A673 (cell line): ENCODE measurements at regions not wholly inside any gene's neighbourhood (a gene's known extent, or its start where the extent isn't known, plus 50 kb on each side); places are given as distances from the start of the nearest gene placed in this dataset.

Source experiments
- BruUV-seq: library from RNA; stranded (reverse); fragments of 400-500 nt; replicated peaks from 2 replicates; lab custom pipeline; 2021; lab: Mats Ljungman, UMichigan
- CTCF ChIA-PET: fragments of 300-600 bp; sonication (Branson Sonifier 250); formaldehyde crosslinking; loops from one replicate; lab custom pipeline; 2022; ENCODE audit warnings: antibody characterized with exemption; lab: Charles Lee
- POLR2A ChIA-PET: fragments of 300-600 bp; sonication (Branson Sonifier 250); formaldehyde crosslinking; loops from one replicate; lab custom pipeline; 2022; ENCODE audit warnings: antibody characterized with exemption; ENCODE audit not compliant: low non-redundant PET; lab: Charles Lee
- DNase-seq: peaks from one replicate; pipeline ENCODE4 v3.0.0-alpha.2; 2015; ENCODE audit warnings: low spot score
- H3K27ac ChIP-seq: fragments of 200-600 bp; sonication (generic); 2 replicates; pipeline ENCODE4 v1.5.1; 2016; ENCODE audit warnings: mixed run types, low read depth, mild to moderate bottlenecking, mixed read lengths, antibody characterized with exemption, low read length; ENCODE audit not compliant: poor library complexity, severe bottlenecking
- H3K27me3 ChIP-seq: fragments of 200-600 bp; sonication (generic); replicated peaks from 2 replicates; pipeline ENCODE4 v1.6.1; 2017; ENCODE audit warnings: mixed run types, low read depth, mild to moderate bottlenecking, mixed read lengths, antibody characterized with exemption, low read length; ENCODE audit not compliant: insufficient read depth, poor library complexity
- H3K36me3 ChIP-seq: fragments of 200-600 bp; sonication (generic); 2 replicates; pipeline ENCODE4 v1.6.1; 2016; ENCODE audit warnings: mixed run types, mild to moderate bottlenecking, mixed read lengths, antibody characterized with exemption, low read length; ENCODE audit not compliant: insufficient read depth, poor library complexity, severe bottlenecking
- H3K4me1 ChIP-seq: fragments of 200-600 bp; sonication (generic); 2 replicates; pipeline ENCODE4 v1.6.1; 2017; ENCODE audit warnings: mixed run types, mild to moderate bottlenecking, mixed read lengths, antibody characterized with exemption, low read length; ENCODE audit not compliant: insufficient read depth, poor library complexity, severe bottlenecking
- H3K4me3 ChIP-seq: fragments of 200-600 bp; sonication (generic); 2 replicates; pipeline ENCODE4 v1.5.1; 2016; ENCODE audit warnings: low read depth, mixed run types, mild to moderate bottlenecking, mixed read lengths, low read length; ENCODE audit not compliant: poor library complexity, severe bottlenecking
- H3K9me3 ChIP-seq: fragments of 200-600 bp; sonication (generic); 2 replicates; pipeline ENCODE4 v1.6.1; 2016; ENCODE audit warnings: mixed run types, low read depth, mild to moderate bottlenecking, mixed read lengths, antibody characterized with exemption, low read length; ENCODE audit not compliant: poor library complexity, severe bottlenecking
- EZH2 ChIP-seq: fragments of 200-600 bp; sonication (generic); IDR thresholded peaks from 2 replicates; pipeline ENCODE4 v1.6.1; 2017; ENCODE audit warnings: borderline replicate concordance, low read depth, mild to moderate bottlenecking, mixed read lengths, antibody characterized with exemption, low read length; ENCODE audit not compliant: poor library complexity, severe bottlenecking
- intact Hi-C: fragments of 100-400 bp; cut with micrococcal nuclease; formaldehyde crosslinking; loops from one replicate; pipeline ENCODE4 v1.10.0; 2022; ENCODE audit not compliant: unreplicated experiment
- TF ChIP-seq, protein P1 (sequence below): fragments of 300-800, 200-600 bp; sonication (generic); conservative IDR thresholded peaks from 2 replicates; pipeline ENCODE4 v1.5.1; 2017; ENCODE audit warnings: low read depth, mild to moderate bottlenecking, antibody characterized with exemption, low read length, moderate library complexity, mixed read lengths

GRCh38 chr11:38553148-38553547, 1955.1 kb upstream of the RAG2 start:
- Histone ChIP-seq H3K27ac (no peak overlapping the region), H3K4me1 (peaks cover 10% of the 10 kb centered on the region), H3K27me3 (no peaks in the 10 kb centered on the region), H3K4me3 (no peak overlapping the region), H3K9me3 (no peaks in the 10 kb centered on the region), H3K36me3 (no peaks in the 10 kb centered on the region)
- ChIA-PET CTCF (no interaction called here), POLR2A (no interaction called here)
- no peak for TF ChIP-seq EZH2
- TF ChIP-seq, protein P1, sequence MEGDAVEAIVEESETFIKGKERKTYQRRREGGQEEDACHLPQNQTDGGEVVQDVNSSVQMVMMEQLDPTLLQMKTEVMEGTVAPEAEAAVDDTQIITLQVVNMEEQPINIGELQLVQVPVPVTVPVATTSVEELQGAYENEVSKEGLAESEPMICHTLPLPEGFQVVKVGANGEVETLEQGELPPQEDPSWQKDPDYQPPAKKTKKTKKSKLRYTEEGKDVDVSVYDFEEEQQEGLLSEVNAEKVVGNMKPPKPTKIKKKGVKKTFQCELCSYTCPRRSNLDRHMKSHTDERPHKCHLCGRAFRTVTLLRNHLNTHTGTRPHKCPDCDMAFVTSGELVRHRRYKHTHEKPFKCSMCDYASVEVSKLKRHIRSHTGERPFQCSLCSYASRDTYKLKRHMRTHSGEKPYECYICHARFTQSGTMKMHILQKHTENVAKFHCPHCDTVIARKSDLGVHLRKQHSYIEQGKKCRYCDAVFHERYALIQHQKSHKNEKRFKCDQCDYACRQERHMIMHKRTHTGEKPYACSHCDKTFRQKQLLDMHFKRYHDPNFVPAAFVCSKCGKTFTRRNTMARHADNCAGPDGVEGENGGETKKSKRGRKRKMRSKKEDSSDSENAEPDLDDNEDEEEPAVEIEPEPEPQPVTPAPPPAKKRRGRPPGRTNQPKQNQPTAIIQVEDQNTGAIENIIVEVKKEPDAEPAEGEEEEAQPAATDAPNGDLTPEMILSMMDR: no peak
- DNase-seq: peak; percentile 33
- intact Hi-C loops: no loop called here
- no TSS peak for BruUV-seq

GRCh38 chr11:38547462-38547861, 1949.4 kb upstream of the RAG2 start:
- ChIA-PET CTCF (no interaction called here), POLR2A (no interaction called here)
- intact Hi-C loops: no loop called here

GRCh38 chr11:38543986-38544385, 1946.0 kb upstream of the RAG2 start:
- Histone ChIP-seq H3K4me1 (no peaks in the 10 kb centered on the region), H3K27me3 (no peaks in the 10 kb centered on the region), H3K9me3 (no peaks in the 10 kb centered on the region), H3K36me3 (no peaks in the 10 kb centered on the region), H3K4me3 (no peak overlapping the region), H3K27ac (no peak overlapping the region)
- no peak for TF ChIP-seq EZH2
- TF ChIP-seq, protein P1: no peak
- intact Hi-C loops: no loop called here
- BruUV-seq: no TSS peak
- ChIA-PET POLR2A (interaction anchor here (0.6 kb wide), 1 partner anchor 78 kb away, joined by 3 read pairs; no protein-coding TSS in a partner anchor), CTCF (no interaction called here)
- no peak for DNase-seq

More at GRCh38 chr11:38547462-38547861, 1949.4 kb upstream of the RAG2 start:
- no TSS peak for BruUV-seq
- H3K36me3 ChIP-seq: no peaks in the 10 kb centered on the region
- no peak for DNase-seq
- no peak for TF ChIP-seq EZH2
- TF ChIP-seq, protein P1: no peak
- H3K9me3 ChIP-seq: no peaks in the 10 kb centered on the region
- H3K4me1 ChIP-seq: no peaks in the 10 kb centered on the region
- H3K27ac ChIP-seq: no peak overlapping the region
- no peaks in the 10 kb centered on the region for H3K27me3 ChIP-seq
- no peak overlapping the region for H3K4me3 ChIP-seq
